Loucy (cell line): ENCODE measurements at regions not wholly inside any gene's neighbourhood (a gene's known extent, or its start where the extent isn't known, plus 50 kb on each side); places are given as distances from the start of the nearest gene placed in this dataset.

Source experiments
- H2AFZ ChIP-seq: fragments of 200-600 bp; sonication (generic); 2 replicates; pipeline ENCODE4 v1.6.0; 2016; ENCODE audit warnings: antibody characterized with exemption, mild to moderate bottlenecking, low read length, moderate library complexity
- H3F3A ChIP-seq: fragments of 200-600 bp; 2 replicates; pipeline ENCODE4 v1.6.0; 2016; ENCODE audit warnings: antibody characterized with exemption, low read depth, mild to moderate bottlenecking
- H3K27me3 ChIP-seq: fragments of 200-600 bp; sonication (generic); 2 replicates; pipeline ENCODE4 v1.6.1; 2014; ENCODE audit warnings: low read length, mild to moderate bottlenecking; ENCODE audit not compliant: insufficient read depth, poor library complexity, severe bottlenecking
- H3K36me3 ChIP-seq: fragments of 200-600 bp; sonication (generic); 2 replicates; pipeline ENCODE4 v1.6.1; 2016; ENCODE audit warnings: low read length; ENCODE audit not compliant: insufficient read depth
- H3K4me1 ChIP-seq: fragments of 200-600 bp; sonication (generic); 2 replicates; pipeline ENCODE4 v1.5.1; 2014; ENCODE audit warnings: low read length, mild to moderate bottlenecking; ENCODE audit not compliant: insufficient read depth, poor library complexity, severe bottlenecking
- H3K4me2 ChIP-seq: fragments of 200-600 bp; sonication (generic); 2 replicates; pipeline ENCODE4 v1.6.0; 2014; ENCODE audit warnings: antibody characterized with exemption, low read length, low read depth, mild to moderate bottlenecking; ENCODE audit not compliant: poor library complexity, severe bottlenecking
- H3K4me3 ChIP-seq: fragments of 200-600 bp; sonication (generic); 2 replicates; pipeline ENCODE4 v1.5.1; 2014; ENCODE audit warnings: low read length, mild to moderate bottlenecking, mixed read lengths; ENCODE audit not compliant: poor library complexity, severe bottlenecking
- H3K79me2 ChIP-seq: fragments of 200-600 bp; sonication (generic); 2 replicates; pipeline ENCODE4 v1.6.1; 2014; ENCODE audit warnings: low read length; ENCODE audit not compliant: insufficient read depth
- H3K9ac ChIP-seq: fragments of 200-600 bp; sonication (generic); 2 replicates; pipeline ENCODE4 v1.6.0; 2014; ENCODE audit warnings: mild to moderate bottlenecking, low read depth, low read length, moderate library complexity; ENCODE audit not compliant: poor library complexity, severe bottlenecking
- H3K9me2 ChIP-seq: fragments of 200-600 bp; sonication (generic); replicated peaks from 2 replicates; pipeline ENCODE4 v1.6.1; 2016; ENCODE audit warnings: low read depth, low read length, mixed read lengths
- H3K9me3 ChIP-seq: fragments of 200-600 bp; sonication (generic); 2 replicates; pipeline ENCODE4 v1.6.1; 2014; ENCODE audit warnings: mild to moderate bottlenecking, antibody characterized with exemption, low read length, low read depth; ENCODE audit not compliant: insufficient read depth
- H4K20me1 ChIP-seq: fragments of 200-600 bp; sonication (generic); 2 replicates; pipeline ENCODE4 v1.6.0; 2014; ENCODE audit warnings: antibody characterized with exemption, low read length, mild to moderate bottlenecking; ENCODE audit not compliant: insufficient read depth, poor library complexity, severe bottlenecking
- CTCF ChIP-seq: fragments of 200-600 bp; sonication (generic); conservative IDR thresholded peaks from 2 replicates; pipeline ENCODE4 v1.5.1; 2014; ENCODE audit warnings: mild to moderate bottlenecking, antibody characterized with exemption, low read length
- EZH2phosphoT487 ChIP-seq: fragments of 200-600 bp; IDR thresholded peaks from 2 replicates; pipeline ENCODE4 v1.6.1; 2018; ENCODE audit warnings: antibody characterized with exemption, mild to moderate bottlenecking, moderate library complexity, borderline replicate concordance

GRCh38 chr2:58341047-58341446 is 99.9 kb upstream of the FANCL start:
- no peaks in the 10 kb centered on the region for H4K20me1 ChIP-seq
- TF ChIP-seq CTCF, result no peak; the same call in 1 of the 2 replicates
- TF ChIP-seq EZH2phosphoT487, result no peak
- H3K27me3 ChIP-seq, result no peaks in the 10 kb centered on the region
- no peak overlapping the region for H3K4me3 ChIP-seq
- H3K4me1 ChIP-seq, result no peaks in the 10 kb centered on the region
- no peaks in the 10 kb centered on the region; the same call in 1 of the 2 replicates for H3K9me3 ChIP-seq
- H3K36me3 ChIP-seq, result no peaks in the 10 kb centered on the region
- H3K4me2 ChIP-seq, result no peak overlapping the region
- no peak overlapping the region for H3K9ac ChIP-seq
- H3F3A ChIP-seq, result no peaks in the 10 kb centered on the region
- no peak overlapping the region for H2AFZ ChIP-seq
- H3K79me2 ChIP-seq, result no peaks in the 10 kb centered on the region
- no peaks in the 10 kb centered on the region for H3K9me2 ChIP-seq

GRCh38 chr2:58339548-58340243 is 98.6 kb upstream of the FANCL start:
- no peak overlapping the region for H3K4me3 ChIP-seq
- no peaks in the 10 kb centered on the region; the same call in 1 of the 2 replicates for H3K9me3 ChIP-seq

GRCh38 chr2:58336416-58336815 is 95.3 kb upstream of the FANCL start:
- no peaks in the 10 kb centered on the region for H3K79me2 ChIP-seq
- no peak for TF ChIP-seq CTCF
- no peak for TF ChIP-seq EZH2phosphoT487
- no peaks in the 10 kb centered on the region for H3K36me3 ChIP-seq
- H3F3A ChIP-seq, result no peaks in the 10 kb centered on the region
- no peaks in the 10 kb centered on the region for H3K9me3 ChIP-seq
- no peaks in the 10 kb centered on the region for H3K27me3 ChIP-seq
- no peaks in the 10 kb centered on the region for H3K4me1 ChIP-seq
- H3K4me2 ChIP-seq, result no peak overlapping the region
- no peak overlapping the region for H3K4me3 ChIP-seq
- H4K20me1 ChIP-seq, result no peaks in the 10 kb centered on the region
- no peak overlapping the region for H3K9ac ChIP-seq
- H2AFZ ChIP-seq, result no peak overlapping the region
- H3K9me2 ChIP-seq, result no peaks in the 10 kb centered on the region

More at GRCh38 chr2:58339548-58340243, 98.6 kb upstream of the FANCL start:
- Histone ChIP-seq H3K4me2 (no peak overlapping the region), H3K9me2 (no peaks in the 10 kb centered on the region), H3K36me3 (no peaks in the 10 kb centered on the region), H3K79me2 (no peaks in the 10 kb centered on the region), H4K20me1 (no peaks in the 10 kb centered on the region), H3K9ac (no peak overlapping the region), H2AFZ (no peak overlapping the region), H3K27me3 (no peaks in the 10 kb centered on the region), H3F3A (no peaks in the 10 kb centered on the region), H3K4me1 (no peaks in the 10 kb centered on the region)
- TF ChIP-seq CTCF (no peak), EZH2phosphoT487 (no peak)
